GM19238 (cell line): ENCODE measurements at regions not wholly inside any gene's neighbourhood (a gene's known extent, or its start where the extent isn't known, plus 50 kb on each side); places are given as distances from the start of the nearest gene placed in this dataset.

Experiments
- DNase-seq: peaks from one replicate; pipeline ENCODE4 v3.0.0; 2011; ENCODE audit warnings: low spot score; ENCODE audit not compliant: insufficient read length

DNA sequence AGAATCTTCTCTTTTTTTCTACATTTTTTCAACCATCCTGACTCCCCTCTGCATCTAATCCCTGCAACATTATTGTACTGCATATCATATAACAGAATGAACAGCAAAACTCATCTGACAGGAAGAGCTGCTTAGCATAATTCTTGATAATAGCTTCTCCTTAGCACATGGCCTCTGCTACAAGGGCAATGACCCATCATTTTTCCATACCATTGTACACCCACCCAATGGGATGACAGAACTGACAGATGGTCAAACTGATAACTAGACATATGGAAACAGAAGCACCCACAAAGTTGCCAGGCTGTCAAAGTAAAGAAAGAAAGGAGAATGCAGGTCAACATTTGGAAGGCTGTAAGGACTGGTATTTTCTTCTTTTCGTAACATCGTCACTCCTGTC lies 390.4 kb upstream of the USP15 start:
- DNase-seq: no peak

GRCh38 chr12:61870658-61871484 lies 389.3 kb upstream of the USP15 start:
- DNase-seq: no peak

- DNase-seq: no peak
These were observed 388.8 kb upstream of the USP15 start for GRCh38 chr12:61871485-61871810.

GRCh38 chr12:61879229-61879628 lies 381.0 kb upstream of the USP15 start:
- DNase-seq: no peak

GRCh38 chr12:61880186-61880585 lies 380.0 kb upstream of the USP15 start:
- no peak for DNase-seq

GRCh38 chr12:61891632-61892031 lies 368.6 kb upstream of the USP15 start:
- no peak for DNase-seq

DNA sequence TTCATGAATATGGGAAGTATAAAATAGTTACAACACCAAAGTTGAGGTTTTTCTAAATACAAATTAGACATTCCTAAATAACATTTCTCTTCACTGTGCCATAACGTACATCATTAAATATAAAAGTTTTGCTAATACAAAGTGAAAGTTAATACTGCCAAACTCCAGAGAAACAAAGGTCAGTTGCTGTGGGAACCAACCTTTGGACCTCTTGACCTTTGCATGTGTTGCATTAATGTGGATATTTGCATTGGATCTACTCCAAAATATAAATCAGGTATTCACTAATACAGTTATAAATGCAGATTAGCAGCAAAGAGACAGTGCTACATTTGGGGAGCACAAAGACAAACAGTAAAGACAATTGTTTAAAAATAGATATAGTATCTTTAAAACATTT lies 366.0 kb upstream of the USP15 start:
- no peak for DNase-seq

GRCh38 chr12:61896436-61896835 lies 363.8 kb upstream of the USP15 start:
- DNase-seq: no peak

DNA sequence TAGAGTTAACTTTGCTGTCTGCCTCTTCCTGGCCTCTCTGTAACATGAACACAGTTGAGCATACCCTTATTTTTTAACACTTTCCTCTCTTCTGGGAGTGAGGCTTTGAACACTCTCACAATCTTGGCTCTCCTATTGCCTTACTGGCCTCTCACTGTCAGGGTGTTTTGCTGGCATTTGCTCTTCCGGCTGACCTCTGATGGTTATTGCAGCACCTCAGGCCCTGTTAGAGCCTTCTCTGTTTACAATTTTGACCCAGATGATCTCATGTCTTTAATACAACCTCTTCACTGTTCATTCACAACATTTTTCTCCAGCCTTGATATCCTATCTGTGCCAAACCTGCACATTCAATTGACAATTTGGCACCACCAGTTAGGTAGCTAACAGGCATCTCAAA lies 357.8 kb upstream of the USP15 start:
- DNase-seq: no peak

DNA sequence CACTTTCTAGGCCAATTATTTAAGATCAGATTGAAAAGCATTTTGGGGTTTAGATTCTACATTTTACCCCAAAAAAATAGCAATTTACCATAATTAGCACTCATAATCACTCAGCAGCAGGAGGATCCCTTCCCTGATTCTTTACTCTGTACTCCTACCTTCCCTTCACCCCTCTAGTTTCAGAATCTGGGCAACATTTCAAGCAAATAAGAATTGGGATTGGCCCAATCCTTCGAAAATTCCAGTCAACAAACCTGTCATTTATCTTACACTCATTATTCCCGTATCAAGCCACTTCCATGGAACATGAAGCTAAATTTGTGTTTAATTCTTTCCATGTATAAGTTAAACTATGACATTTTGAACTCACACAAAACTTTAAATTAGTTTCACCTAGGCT lies 349.1 kb upstream of the USP15 start:
- no peak for DNase-seq

- no peak for DNase-seq
These were observed 344.8 kb upstream of the USP15 start for GRCh38 chr12:61915420-61915819.

DNA sequence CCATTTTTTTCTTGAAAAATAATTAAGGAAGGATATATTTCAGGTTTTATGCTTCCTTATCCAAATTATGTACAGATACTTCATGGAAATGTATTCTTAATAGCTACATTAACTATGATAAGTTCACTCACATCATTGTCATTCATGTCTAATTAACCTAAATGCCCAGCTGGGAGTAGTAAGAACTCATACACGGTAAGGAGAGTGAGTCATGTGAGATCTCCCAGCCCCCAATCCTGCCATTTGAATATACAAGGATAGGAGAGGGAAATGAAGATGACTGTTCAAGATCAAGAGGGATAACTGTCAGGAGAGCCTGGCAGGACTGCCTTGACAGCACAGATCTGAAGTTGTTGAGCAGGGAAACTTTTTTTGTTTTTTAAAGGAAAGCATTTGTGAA lies 343.4 kb upstream of the USP15 start:
- no peak for DNase-seq

GRCh38 chr12:61919686-61920085 lies 340.5 kb upstream of the USP15 start:
- no peak for DNase-seq

GRCh38 chr12:61920230-61920629 lies 340.0 kb upstream of the USP15 start:
- no peak for DNase-seq

DNA sequence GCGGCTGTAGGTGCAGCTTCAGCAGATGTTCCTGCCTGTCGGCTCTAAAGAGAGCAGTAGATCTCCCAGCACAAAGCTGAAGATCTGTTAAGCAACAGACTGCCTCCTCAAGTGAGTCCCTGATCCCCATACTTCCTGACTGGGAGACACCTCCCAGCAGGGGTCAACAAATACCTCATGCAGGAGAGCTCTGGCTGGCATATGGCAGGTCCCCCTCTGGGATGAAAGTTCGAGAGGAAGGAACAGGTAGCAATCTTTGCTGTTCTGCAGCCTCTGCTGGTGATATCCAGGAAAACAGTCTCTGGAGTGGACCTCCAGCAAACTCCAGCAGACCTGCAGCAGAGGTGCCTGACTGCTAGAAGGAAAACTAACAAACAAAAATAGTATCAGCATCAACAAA lies 337.1 kb upstream of the USP15 start:
- DNase-seq: no peak

- no peak for DNase-seq
These were observed 325.6 kb upstream of the USP15 start for GRCh38 chr12:61934564-61934963.

DNA sequence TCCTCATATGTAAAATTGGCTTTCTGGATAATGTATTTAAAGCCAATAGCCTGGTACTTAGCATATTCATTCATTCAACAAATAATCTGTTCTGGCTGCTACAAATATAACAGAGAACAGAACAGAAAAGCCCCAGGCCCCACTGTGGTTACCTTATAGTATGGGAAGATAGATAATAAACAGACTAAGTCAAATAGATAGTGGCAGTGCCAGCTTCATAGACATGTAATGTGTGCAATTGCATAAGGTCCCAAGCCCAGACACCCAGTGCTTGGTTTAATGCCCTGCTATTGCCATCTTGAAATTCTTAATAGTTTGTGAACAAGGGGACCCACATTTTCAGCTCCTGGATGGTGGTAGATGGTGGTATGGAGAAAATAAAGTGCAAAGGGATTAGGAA lies 320.2 kb upstream of the USP15 start:
- DNase-seq: no peak

GRCh38 chr12:61956545-61956944 lies 303.7 kb upstream of the USP15 start:
- DNase-seq: no peak

DNA sequence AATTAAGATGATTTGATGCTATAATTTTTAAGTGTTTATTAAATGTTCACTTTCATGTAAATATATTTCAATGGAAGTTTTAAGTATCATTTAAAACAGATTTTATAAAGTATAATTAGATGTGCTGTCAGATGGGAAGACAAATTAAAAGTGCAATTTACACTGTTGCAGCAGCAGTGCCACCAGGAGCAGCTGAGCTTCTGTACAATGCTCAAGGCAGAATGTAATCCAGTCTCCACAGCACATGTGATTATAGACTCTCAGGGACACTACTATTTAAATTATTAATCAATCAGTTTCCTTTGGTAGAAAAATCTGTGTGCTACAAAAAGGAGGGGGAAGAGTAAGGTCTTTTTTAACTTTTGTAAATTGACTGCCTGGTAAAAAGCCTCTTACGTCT lies 285.7 kb upstream of the USP15 start:
- no peak for DNase-seq

DNA sequence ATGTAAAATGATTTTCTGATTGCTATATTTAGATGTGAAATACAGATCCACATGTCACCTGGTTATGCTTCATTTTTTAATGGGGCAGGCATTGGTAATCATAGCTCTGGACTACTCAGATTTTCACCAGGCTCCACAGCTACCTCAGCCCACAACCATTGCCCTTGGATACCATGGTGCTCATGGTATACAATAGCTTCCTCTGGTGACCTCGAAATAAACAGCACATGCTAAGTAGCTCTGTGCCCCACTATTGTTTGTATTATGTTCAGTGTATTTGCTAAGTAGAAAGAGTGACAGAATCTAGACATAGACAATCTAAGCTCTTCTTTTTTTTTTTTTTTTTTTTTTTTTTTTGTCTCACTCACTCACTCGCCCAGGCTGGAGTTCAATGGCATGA lies 274.4 kb upstream of the USP15 start:
- DNase-seq: no peak

DNA sequence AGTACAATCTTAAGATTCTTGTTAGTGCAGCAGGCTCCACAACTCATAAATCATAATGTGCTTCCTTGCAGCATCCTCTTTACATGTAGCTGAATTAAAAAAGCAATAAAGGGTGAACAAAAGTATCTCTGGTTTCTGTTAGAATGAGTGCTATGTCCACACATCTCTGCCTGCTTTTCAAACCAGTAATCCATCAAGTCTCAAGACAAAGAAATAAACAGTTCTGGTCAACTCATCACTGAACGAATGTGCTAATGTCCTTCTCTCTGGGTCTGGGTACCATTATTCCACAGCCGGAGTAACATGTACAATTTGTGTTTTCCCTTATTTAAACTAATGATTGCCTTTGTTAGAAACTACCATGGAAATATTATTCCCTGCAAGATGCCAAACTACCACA lies 273.0 kb upstream of the USP15 start:
- DNase-seq: no peak

GRCh38 chr12:61991661-61992060 lies 268.5 kb upstream of the USP15 start:
- no peak for DNase-seq

GRCh38 chr12:61993734-61994345 lies 266.4 kb upstream of the USP15 start:
- DNase-seq: no peak
